ENCODE measurements at regions not wholly inside any gene's neighbourhood (a gene's known extent, or its start where the extent isn't known, plus 50 kb on each side); places are given as distances from the start of the nearest gene placed in this dataset.
"Not testable (repeated sequence)": the region's sequence is repeated elsewhere in the genome, so short reads cannot be mapped to it uniquely, and the experiment has no call there.

DNA sequence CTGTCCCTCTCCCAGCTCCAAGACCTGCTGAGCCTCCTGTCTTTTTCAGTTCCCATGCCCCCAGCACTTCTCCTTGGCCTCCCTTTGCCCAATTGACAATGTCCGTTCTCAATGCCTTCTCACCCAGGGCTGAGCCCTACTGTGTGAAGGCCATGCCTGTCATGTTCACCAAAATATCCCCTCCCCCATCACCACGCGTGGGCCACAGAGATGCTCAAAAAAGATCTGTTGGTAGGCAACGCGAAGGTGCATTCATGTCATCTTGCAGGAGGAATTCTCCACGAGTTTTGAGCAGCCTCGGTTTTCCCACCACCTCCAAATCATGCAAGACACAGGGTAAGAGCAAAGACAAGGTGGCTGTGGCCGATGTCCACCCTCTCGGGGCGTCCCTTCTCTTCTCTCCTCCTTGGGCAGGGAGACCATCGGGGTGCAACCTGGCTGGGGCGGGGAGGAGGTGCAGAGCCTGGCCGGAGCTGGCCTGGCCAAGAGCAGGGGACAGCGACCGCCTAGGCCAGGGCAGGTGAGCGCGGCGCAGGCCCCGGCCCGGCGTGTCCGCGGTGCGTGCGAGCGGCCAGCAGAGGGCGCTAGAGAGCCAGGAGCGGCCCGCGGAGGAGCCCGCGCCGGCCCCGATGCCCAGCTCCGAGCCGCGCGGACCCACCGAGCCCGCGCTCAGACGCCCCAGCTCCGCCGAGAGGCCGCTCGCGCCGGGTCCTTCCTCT lies 56.3 kb upstream of the KRTAP5-11 start:
- TF ChIP-seq, protein P1, sequence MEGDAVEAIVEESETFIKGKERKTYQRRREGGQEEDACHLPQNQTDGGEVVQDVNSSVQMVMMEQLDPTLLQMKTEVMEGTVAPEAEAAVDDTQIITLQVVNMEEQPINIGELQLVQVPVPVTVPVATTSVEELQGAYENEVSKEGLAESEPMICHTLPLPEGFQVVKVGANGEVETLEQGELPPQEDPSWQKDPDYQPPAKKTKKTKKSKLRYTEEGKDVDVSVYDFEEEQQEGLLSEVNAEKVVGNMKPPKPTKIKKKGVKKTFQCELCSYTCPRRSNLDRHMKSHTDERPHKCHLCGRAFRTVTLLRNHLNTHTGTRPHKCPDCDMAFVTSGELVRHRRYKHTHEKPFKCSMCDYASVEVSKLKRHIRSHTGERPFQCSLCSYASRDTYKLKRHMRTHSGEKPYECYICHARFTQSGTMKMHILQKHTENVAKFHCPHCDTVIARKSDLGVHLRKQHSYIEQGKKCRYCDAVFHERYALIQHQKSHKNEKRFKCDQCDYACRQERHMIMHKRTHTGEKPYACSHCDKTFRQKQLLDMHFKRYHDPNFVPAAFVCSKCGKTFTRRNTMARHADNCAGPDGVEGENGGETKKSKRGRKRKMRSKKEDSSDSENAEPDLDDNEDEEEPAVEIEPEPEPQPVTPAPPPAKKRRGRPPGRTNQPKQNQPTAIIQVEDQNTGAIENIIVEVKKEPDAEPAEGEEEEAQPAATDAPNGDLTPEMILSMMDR (IDR thresholded peaks at IDR 0.05), result peak; percentile 54
- H3K27me3 ChIP-seq; H3K9me3 ChIP-seq; H3K4me1 ChIP-seq; H3K36me3 ChIP-seq; H3K9ac ChIP-seq (ENCODE audit: low read depth in 2 of 2, low read length in 2 of 2); intact Hi-C loops (cut with DNase I); H3K27ac ChIP-seq: not testable (repeated sequence)
- H3K4me3 ChIP-seq, result peak overlapping the region; percentile 17
- DNase-seq, result peak; percentile 52

DNA sequence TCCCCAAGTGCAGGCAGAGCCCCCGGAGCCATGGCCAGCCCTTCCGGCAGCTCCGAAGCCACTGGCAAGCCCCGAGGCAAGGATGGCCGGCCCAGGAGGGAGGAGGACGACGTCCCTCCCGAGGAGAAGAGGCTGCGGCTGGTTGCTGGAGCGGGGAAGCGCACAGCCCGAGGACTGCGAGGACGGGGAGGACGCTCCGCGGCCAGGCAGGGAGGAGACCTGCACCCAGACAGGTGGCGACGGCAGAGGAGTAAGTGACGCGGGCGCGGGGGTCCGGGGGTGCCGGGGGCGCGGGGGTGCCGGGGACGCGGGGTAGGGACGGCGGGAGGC lies 56.8 kb upstream of the KRTAP5-11 start:
- H3K36me3 ChIP-seq; H3K9me3 ChIP-seq; H3K27me3 ChIP-seq; H3K9ac ChIP-seq (ENCODE audit: low read depth in 2 of 2, low read length in 2 of 2); H3K4me1 ChIP-seq; H3K27ac ChIP-seq; intact Hi-C loops (cut with DNase I); DNase-seq: not testable (repeated sequence)
- peak overlapping the region; percentile 17 for H3K4me3 ChIP-seq

DNA sequence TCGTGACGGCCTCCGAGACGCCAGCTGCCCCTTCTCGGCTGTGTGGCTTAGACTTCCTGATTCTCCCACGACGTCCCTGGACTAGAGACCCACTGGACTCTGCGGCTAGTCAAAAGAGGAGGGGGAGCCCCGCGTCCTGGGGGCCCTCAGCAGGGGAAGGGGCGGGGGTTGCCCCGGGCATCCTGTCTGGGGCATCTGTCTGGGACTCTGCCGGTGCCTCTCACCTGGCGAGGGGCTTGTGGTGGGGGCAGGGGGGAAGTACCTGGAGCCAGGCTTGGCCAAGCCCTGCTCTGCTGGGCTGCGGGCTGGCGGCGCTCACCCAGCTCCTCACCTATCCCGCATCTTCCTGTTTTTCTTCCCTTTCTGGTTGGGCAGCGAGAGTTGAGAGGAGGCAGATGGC lies 57.2 kb upstream of the KRTAP5-11 start:
- DNase-seq; intact Hi-C loops (cut with DNase I); H3K27me3 ChIP-seq; H3K9ac ChIP-seq (ENCODE audit: low read depth in 2 of 2, low read length in 2 of 2); H3K36me3 ChIP-seq; H3K9me3 ChIP-seq; H3K27ac ChIP-seq; H3K4me1 ChIP-seq; H3K4me3 ChIP-seq: not testable (repeated sequence)

DNA sequence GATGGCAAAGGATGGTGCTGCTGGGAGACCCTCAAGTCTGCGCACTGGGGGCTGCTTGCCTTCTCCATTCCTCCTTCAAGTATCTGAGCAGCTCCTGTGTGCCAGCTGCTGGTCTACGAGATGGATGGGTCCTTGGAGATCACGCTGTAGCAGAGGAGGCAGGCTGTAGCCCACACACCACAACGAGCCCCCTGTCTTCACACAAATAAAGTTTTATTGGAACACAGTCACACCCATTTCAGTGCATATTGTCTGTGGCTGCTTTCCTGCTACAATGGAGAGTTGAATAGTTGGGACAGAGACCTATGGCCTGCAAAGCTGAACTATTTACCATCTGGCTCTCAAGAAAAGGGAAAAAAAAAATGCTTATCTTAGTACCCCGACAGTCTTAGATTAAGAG lies 64.4 kb upstream of the KRTAP5-11 start:
- H3K4me1 ChIP-seq; H3K9ac ChIP-seq (ENCODE audit: low read depth in 2 of 2, low read length in 2 of 2); H3K27ac ChIP-seq; DNase-seq; H3K9me3 ChIP-seq; H3K36me3 ChIP-seq; H3K27me3 ChIP-seq; H3K4me3 ChIP-seq; intact Hi-C loops (cut with DNase I): not testable (repeated sequence)

DNA sequence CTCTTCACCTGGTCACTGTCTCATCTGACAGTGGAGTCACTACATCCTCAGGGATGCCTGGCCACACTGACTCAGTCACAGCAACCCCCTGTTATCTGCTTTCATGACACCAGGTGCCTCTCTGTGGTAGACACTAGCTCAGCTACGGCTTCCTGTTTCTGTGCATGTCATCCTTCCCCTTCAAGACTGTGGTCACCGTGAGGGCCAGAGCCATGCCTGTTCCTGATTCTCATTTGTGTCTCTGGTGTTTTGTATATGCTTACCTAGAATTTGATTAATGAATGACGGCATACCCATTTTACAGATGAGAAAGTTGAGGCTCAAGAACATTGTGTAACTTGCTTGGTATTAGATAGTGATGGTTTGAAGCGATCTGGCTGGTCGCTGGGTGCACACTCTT lies 70.3 kb upstream of the KRTAP5-11 start:
- H3K9ac ChIP-seq (ENCODE audit: low read depth in 2 of 2, low read length in 2 of 2); H3K4me1 ChIP-seq; H3K4me3 ChIP-seq; H3K9me3 ChIP-seq; DNase-seq; H3K27me3 ChIP-seq; H3K36me3 ChIP-seq; H3K27ac ChIP-seq; intact Hi-C loops (cut with DNase I): not testable (repeated sequence)

DNA sequence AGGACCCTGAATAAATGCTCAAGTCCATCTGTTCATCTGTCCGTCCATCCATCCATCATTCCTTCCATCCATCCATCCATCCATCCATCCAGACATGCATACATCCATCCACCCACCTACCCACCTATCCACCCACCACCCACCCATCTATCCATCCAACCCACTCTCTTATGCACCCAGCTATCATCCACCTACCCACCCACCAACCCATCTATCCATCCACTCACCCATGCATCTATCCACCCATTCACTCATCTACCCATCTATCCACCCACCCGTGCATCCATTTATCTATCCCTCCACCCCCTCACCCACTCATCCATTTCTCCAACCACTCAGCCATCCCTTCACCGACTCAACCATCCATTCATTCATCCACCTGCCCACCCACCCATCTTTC lies 71.7 kb upstream of the KRTAP5-11 start:
- H3K9me3 ChIP-seq; H3K9ac ChIP-seq (ENCODE audit: low read depth in 2 of 2, low read length in 2 of 2); H3K27me3 ChIP-seq; H3K4me1 ChIP-seq; H3K27ac ChIP-seq; intact Hi-C loops (cut with DNase I); H3K36me3 ChIP-seq; H3K4me3 ChIP-seq; DNase-seq: not testable (repeated sequence)

DNA sequence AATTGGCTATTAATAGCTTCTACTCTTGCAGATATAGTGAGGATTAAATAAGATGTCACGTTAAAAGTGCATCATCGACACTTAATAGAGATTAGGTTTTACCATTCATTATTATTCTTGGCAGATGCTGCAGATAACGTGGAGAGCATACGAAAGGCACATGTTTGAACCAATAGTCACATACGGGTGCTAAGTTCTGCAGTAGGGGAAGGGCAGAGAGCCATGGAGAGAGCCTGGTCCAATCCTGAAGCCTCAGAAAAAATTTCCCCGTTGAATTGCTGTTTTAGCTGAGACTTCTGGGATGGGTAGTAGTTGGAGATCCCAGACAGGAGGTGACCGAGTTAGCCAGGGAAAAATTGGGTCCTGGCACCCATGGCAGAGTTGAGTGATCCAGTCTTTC lies 72.4 kb upstream of the KRTAP5-11 start:
- H3K4me1 ChIP-seq; DNase-seq; H3K36me3 ChIP-seq; H3K27me3 ChIP-seq; intact Hi-C loops (cut with DNase I); H3K9ac ChIP-seq (ENCODE audit: low read depth in 2 of 2, low read length in 2 of 2); H3K27ac ChIP-seq; H3K4me3 ChIP-seq; H3K9me3 ChIP-seq: not testable (repeated sequence)

DNA sequence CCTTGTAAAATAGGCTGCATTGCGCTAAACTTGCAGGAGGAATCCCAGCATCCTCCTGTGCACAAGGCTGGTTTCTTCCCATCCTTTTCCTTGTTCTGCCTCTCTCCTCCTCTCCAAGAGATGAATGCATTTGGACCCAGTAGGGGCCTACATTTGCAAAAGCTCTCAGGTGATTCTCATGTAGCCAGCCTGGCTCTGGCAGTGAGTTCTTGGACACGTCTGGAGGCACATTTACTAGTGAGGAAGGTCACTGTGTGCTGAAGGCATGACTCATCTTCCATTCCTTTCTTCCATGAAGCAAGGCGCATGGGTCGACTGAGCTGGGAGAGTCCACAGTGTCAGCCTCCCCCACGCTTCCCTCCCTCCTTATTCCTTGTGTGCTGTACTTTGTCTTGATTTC lies 73.8 kb upstream of the KRTAP5-11 start:
- H3K9ac ChIP-seq (ENCODE audit: low read depth in 2 of 2, low read length in 2 of 2); DNase-seq; H3K27me3 ChIP-seq; H3K4me3 ChIP-seq; H3K36me3 ChIP-seq; H3K27ac ChIP-seq; H3K4me1 ChIP-seq; H3K9me3 ChIP-seq; intact Hi-C loops (cut with DNase I): not testable (repeated sequence)

DNA sequence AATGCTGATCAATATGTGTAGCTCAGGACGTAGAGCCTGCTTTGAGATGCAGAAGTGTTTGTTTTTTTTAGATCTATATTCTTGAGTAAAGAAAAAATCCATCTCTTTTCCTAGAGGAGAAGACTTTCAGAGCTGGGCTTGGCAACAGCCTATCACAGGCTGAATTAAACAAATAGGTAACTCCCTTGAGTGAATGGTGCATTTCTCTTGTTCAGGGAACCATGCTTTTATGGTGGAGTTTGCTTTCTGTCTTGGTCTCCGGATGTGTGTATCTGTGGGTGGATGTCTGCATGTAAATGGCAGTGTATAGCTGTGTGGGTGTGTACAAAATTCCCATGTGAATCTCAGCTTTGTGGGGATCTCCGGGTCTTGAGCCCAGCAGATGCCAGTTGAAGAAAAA lies 82.3 kb upstream of the KRTAP5-11 start:
- H3K4me3 ChIP-seq; intact Hi-C loops (cut with DNase I): not testable (repeated sequence)

DNA sequence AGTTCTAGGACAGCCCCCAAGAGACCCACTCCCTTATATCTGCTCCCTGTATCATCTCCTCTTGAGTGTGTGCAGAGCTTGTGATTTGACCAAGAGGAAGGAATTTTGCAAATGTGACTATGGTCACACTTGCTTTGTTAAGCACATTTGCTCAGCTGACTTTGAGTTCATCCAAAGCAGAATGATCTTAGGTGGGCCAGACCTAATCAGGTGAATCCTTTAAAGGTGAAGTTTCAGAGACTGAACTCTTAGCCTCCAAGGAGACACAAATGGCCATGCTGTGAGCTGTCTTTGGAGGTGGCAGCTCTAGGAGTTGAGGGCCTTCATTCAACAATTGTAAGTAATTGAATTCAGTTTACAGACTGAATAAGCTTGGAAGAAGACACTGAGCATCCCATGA lies 115.4 kb upstream of the KRTAP5-11 start:
- H3K4me3 ChIP-seq; H3K4me1 ChIP-seq; H3K9me3 ChIP-seq; H3K9ac ChIP-seq (ENCODE audit: low read depth in 2 of 2, low read length in 2 of 2); DNase-seq; intact Hi-C loops (cut with DNase I); H3K36me3 ChIP-seq; H3K27ac ChIP-seq; H3K27me3 ChIP-seq: not testable (repeated sequence)

More for the DNA sequence above, 82.3 kb upstream of the KRTAP5-11 start:
- H3K27me3 ChIP-seq; H3K36me3 ChIP-seq; DNase-seq; H3K27ac ChIP-seq; H3K9me3 ChIP-seq; H3K9ac ChIP-seq (ENCODE audit: low read depth in 2 of 2, low read length in 2 of 2); H3K4me1 ChIP-seq: not testable (repeated sequence)

DNA sequence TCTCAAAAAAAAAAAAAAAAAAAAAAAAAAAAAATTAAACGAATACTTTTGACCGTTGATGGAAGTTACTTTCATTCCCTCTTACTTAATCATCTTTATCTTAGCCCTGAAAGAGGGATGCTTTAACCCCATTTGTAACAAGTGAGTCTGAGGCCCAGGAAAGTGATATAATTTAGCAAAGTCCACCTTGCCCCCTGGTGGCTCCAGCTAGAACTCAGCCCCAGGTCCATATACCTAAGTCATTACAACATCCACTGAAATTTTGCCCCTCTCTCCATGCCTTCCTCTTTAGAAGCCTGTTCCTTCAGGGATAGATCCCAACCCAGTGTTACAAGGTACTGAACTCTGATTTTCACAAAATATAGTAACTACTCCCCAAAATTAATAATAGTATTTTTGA lies 116.3 kb upstream of the KRTAP5-11 start:
- intact Hi-C loops (cut with DNase I), result not testable (repeated sequence)

DNA sequence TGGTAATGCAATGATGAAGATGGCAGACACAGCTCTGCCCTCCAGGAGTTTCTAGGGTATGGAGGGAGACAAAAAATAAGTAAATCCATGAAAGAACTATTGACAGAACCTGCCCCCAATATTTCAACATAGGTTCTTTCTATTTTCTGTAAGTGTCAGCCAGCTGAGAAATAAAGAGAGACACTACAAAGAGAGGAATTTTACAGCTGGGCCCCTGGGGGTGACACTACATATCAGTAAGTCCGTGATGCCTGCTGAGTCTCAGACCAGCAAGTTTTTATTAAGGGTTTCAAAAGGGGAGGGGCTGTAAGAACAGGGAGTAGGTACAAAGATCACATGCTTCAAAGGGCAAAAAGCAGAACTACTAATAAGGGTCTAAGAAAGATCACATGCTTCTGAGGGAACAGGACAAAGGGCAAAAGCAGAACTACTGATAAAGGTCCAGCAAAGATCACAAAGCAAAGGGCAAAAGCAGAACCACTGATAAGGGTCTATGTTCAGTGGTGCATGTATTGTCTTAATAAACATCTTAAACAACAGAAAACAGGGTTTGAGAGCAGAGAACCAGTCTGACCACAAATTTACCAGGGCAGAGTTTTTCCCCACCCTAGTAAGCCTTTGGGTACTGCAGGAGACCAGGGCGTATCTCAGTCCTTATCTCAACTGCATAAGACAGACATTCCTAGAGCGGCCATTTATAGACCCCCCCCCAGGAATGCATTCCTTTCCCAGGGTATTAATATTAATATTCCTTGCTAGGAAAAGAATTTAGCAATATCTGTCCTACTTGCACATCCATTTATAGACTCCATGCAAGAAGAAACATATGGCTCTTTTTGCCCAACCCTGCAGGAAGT lies 119.0 kb upstream of the KRTAP5-11 start:
- H3K36me3 ChIP-seq; H3K27me3 ChIP-seq; H3K27ac ChIP-seq; intact Hi-C loops (cut with DNase I); H3K9me3 ChIP-seq; H3K4me1 ChIP-seq; H3K9ac ChIP-seq (ENCODE audit: low read depth in 2 of 2, low read length in 2 of 2); DNase-seq; H3K4me3 ChIP-seq: not testable (repeated sequence)

More for the DNA sequence above, 116.3 kb upstream of the KRTAP5-11 start:
- DNase-seq; H3K36me3 ChIP-seq; H3K9me3 ChIP-seq; H3K4me3 ChIP-seq; H3K27me3 ChIP-seq; H3K4me1 ChIP-seq; H3K27ac ChIP-seq; H3K9ac ChIP-seq (ENCODE audit: low read depth in 2 of 2, low read length in 2 of 2): not testable (repeated sequence)

All from colonic mucosa (tissue), 4 donors.